GM23338 (cell line): ENCODE measurements at regions not wholly inside any gene's neighbourhood (a gene's known extent, or its start where the extent isn't known, plus 50 kb on each side); places are given as distances from the start of the nearest gene placed in this dataset.

Experiments used
- ATAC-seq: fragments of 200-7000 bp; cut with Tn5 transposase; 3 replicates; pipeline ENCODE4 v1.9.1; 2020
- DNase-seq: peaks from one replicate; pipeline ENCODE4 v3.0.0-alpha.2; 2015; ENCODE audit warnings: low spot score
- H2AFZ ChIP-seq: fragments of 200-600 bp; sonication (generic); 2 replicates; pipeline ENCODE4 v1.8.0; 2016; ENCODE audit warnings: antibody characterized with exemption, mild to moderate bottlenecking, moderate library complexity
- H3F3A ChIP-seq: fragments of 200-600 bp; sonication (generic); replicated peaks from 2 replicates; pipeline ENCODE4 v1.8.0; 2017; ENCODE audit warnings: antibody characterized with exemption, mixed run types, low read depth
- H3K27ac ChIP-seq: fragments of 200-600 bp; sonication (generic); 2 replicates; pipeline ENCODE4 v1.6.1; 2016; ENCODE audit warnings: low read depth
- H3K27me3 ChIP-seq: fragments of 200-600 bp; sonication (generic); 2 replicates; pipeline ENCODE4 v1.8.0; 2016; ENCODE audit warnings: mild to moderate bottlenecking, mixed run types, moderate library complexity; ENCODE audit not compliant: insufficient read depth
- H3K36me3 ChIP-seq: fragments of 200-600 bp; sonication (generic); 2 replicates; pipeline ENCODE4 v1.8.0; 2016; ENCODE audit warnings: mild to moderate bottlenecking; ENCODE audit not compliant: insufficient read depth
- H3K4me1 ChIP-seq: fragments of 200-600 bp; sonication (generic); 2 replicates; pipeline ENCODE4 v1.8.0; 2016; ENCODE audit warnings: mild to moderate bottlenecking, moderate library complexity; ENCODE audit not compliant: insufficient read depth
- H3K4me2 ChIP-seq: fragments of 200-600 bp; sonication (generic); 2 replicates; pipeline ENCODE4 v1.7.1; 2017; ENCODE audit warnings: mixed run types
- H3K4me3 ChIP-seq: fragments of 200-600 bp; sonication (generic); 2 replicates; pipeline ENCODE4 v1.6.1; 2016; ENCODE audit warnings: mixed run types
- H3K79me2 ChIP-seq: fragments of 200-600 bp; sonication (generic); replicated peaks from 2 replicates; pipeline ENCODE4 v1.8.0; 2017; ENCODE audit warnings: mild to moderate bottlenecking; ENCODE audit not compliant: insufficient read depth
- H3K9me2 ChIP-seq: fragments of 200-600 bp; sonication (generic); 2 replicates; pipeline ENCODE4 v1.8.0; 2017; ENCODE audit not compliant: insufficient read depth
- H4K20me1 ChIP-seq: fragments of 200-600 bp; sonication (generic); replicated peaks from 2 replicates; pipeline ENCODE4 v1.8.0; 2017; ENCODE audit warnings: mild to moderate bottlenecking; ENCODE audit not compliant: insufficient read depth
- H3K27ac Mint-ChIP-seq: 2 replicates; pipeline ENCODE4 v1.8.0; 2020; ENCODE audit warnings: inconsistent platforms, mild to moderate bottlenecking, moderate library complexity, mixed read lengths
- H3K27me3 Mint-ChIP-seq: 3 replicates; pipeline ENCODE4 v1.8.0; 2022; ENCODE audit warnings: low read depth, mild to moderate bottlenecking, moderate library complexity, mixed read lengths, inconsistent platforms; ENCODE audit not compliant: insufficient read depth, poor library complexity
- H3K36me3 Mint-ChIP-seq: 3 replicates; pipeline ENCODE4 v1.8.0; 2021; ENCODE audit warnings: low read depth, mild to moderate bottlenecking, inconsistent platforms, moderate library complexity, mixed read lengths
- H3K4me1 Mint-ChIP-seq: 3 replicates; pipeline ENCODE4 v1.8.0; 2020; ENCODE audit warnings: mild to moderate bottlenecking, inconsistent platforms, mixed read lengths
- H3K4me3 Mint-ChIP-seq: 3 replicates; pipeline ENCODE4 v1.8.0; 2021; ENCODE audit warnings: moderate library complexity, mild to moderate bottlenecking, inconsistent platforms, mixed read lengths
- H3K9me3 Mint-ChIP-seq: 3 replicates; pipeline ENCODE4 v1.8.0; 2020; ENCODE audit warnings: moderate library complexity, mild to moderate bottlenecking, inconsistent platforms, mixed read lengths
- CREB1 ChIP-seq: fragments of 250-450 bp; sonication (Bioruptor Pico); IDR thresholded peaks from 2 replicates; pipeline ENCODE4 v1.5.0; 2020; ENCODE audit warnings: low read depth, mild to moderate bottlenecking, moderate library complexity
- CTCF ChIP-seq, 2 experiments: fragments of 200-600 bp in 1 of 2; sonication (generic) in 1 of 2; conservative IDR thresholded peaks; 2 replicates each; pipeline versions ENCODE4 v1.5.1 to v1.6.1; 2016 to 2017; ENCODE audit warnings: antibody characterized with exemption in 2 of 2, low read depth in 2 of 2, mild to moderate bottlenecking in 2 of 2, moderate library complexity in 1 of 2
- ETS1 ChIP-seq: IDR thresholded peaks from 2 replicates; pipeline ENCODE4 v1.6.1; 2016; ENCODE audit warnings: antibody characterized with exemption
- EZH2 ChIP-seq: fragments of 200-600 bp; sonication (generic); IDR thresholded peaks from one replicate; pipeline ENCODE4 v1.8.0; 2017; ENCODE audit warnings: antibody characterized with exemption, mild to moderate bottlenecking, low read depth; ENCODE audit not compliant: unreplicated experiment
- EZH2phosphoT487 ChIP-seq: fragments of 200-600 bp; sonication (generic); IDR thresholded peaks from one replicate; pipeline ENCODE4 v1.8.1; 2018; ENCODE audit warnings: antibody characterized with exemption; ENCODE audit not compliant: unreplicated experiment
- JUNB ChIP-seq: IDR thresholded peaks from one replicate; pipeline ENCODE4 v1.6.1; 2016; ENCODE audit warnings: antibody characterized with exemption; ENCODE audit not compliant: unreplicated experiment
- NANOG ChIP-seq: IDR thresholded peaks from 2 replicates; pipeline ENCODE4 v1.6.1; 2016; ENCODE audit warnings: antibody characterized with exemption, borderline replicate concordance
- POLR2AphosphoS5 ChIP-seq: IDR thresholded peaks from 2 replicates; pipeline ENCODE4 v1.6.1; 2016; ENCODE audit warnings: antibody characterized with exemption, low read depth
- REST ChIP-seq: IDR thresholded peaks from one replicate; pipeline ENCODE4 v1.6.1; 2018; ENCODE audit warnings: antibody characterized with exemption; ENCODE audit not compliant: unreplicated experiment
- STAT1 ChIP-seq: IDR thresholded peaks from one replicate; pipeline ENCODE4 v1.6.1; 2016; ENCODE audit warnings: antibody characterized with exemption; ENCODE audit not compliant: unreplicated experiment
- ZNF114 ChIP-seq: fragments of 250-450 bp; sonication (Bioruptor Pico); IDR thresholded peaks from 2 replicates; pipeline ENCODE4 v1.5.0; 2020; ENCODE audit warnings: mild to moderate bottlenecking, moderate library complexity
- ZNF331 ChIP-seq: fragments of 250-450 bp; sonication (Bioruptor Pico); IDR thresholded peaks from 2 replicates; pipeline ENCODE4 v1.5.0; 2020; ENCODE audit warnings: low read depth, mild to moderate bottlenecking, moderate library complexity
- ZNF462 ChIP-seq: fragments of 250-450 bp; sonication (Bioruptor Pico); IDR thresholded peaks from 2 replicates; pipeline ENCODE4 v1.5.0; 2020; ENCODE audit warnings: mild to moderate bottlenecking, moderate library complexity

- Mint-ChIP-seq H3K4me3 (no peak overlapping the region), H3K4me1 (no peaks in the 10 kb centered on the region), H3K27me3 (peaks cover 20% of the 10 kb centered on the region), H3K9me3 (peaks cover 4% of the 10 kb centered on the region; the same call in 2 of the 3 replicates), H3K27ac (no peak overlapping the region), H3K36me3 (no peaks in the 10 kb centered on the region)
- no peak overlapping the region for H2AFZ ChIP-seq
- no peaks in the 10 kb centered on the region for H3K36me3 ChIP-seq
- H3K27ac ChIP-seq = no peak overlapping the region
- H3K4me2 ChIP-seq = no peak overlapping the region
- no peaks in the 10 kb centered on the region for H3K79me2 ChIP-seq
- DNase-seq = no peak
- H4K20me1 ChIP-seq = no peaks in the 10 kb centered on the region
- H3K27me3 ChIP-seq = no peaks in the 10 kb centered on the region
- no peaks in the 10 kb centered on the region for H3F3A ChIP-seq
- no peak overlapping the region for H3K4me3 ChIP-seq
- no peaks in the 10 kb centered on the region for H3K4me1 ChIP-seq
- TF ChIP-seq ETS1 = no peak
- no peak for TF ChIP-seq NANOG
- TF ChIP-seq CREB1 (CRISPR knock-in tag) = no peak
- no peak for TF ChIP-seq CTCF (conservative IDR thresholded peaks at IDR 0.05; ENCODE audit: low read depth in 2 of 2)
- TF ChIP-seq ZNF462 (CRISPR knock-in tag) = no peak
- TF ChIP-seq POLR2AphosphoS5 = no peak
- no peak for TF ChIP-seq ZNF331 (CRISPR knock-in tag)
- TF ChIP-seq REST = no peak
- TF ChIP-seq ZNF114 (CRISPR knock-in tag) = no peak
- no peak for TF ChIP-seq STAT1
- TF ChIP-seq EZH2phosphoT487 = no peak
- TF ChIP-seq JUNB = no peak
- TF ChIP-seq EZH2 = no peak
- no peaks in the 10 kb centered on the region for H3K9me2 ChIP-seq
- ATAC-seq = no peak
These were observed 134.4 kb upstream of the CST7 start for GRCh38 chr20:24814556-24815195.
